ENCODE measurements at regions not wholly inside any gene's neighbourhood (a gene's known extent, or its start where the extent isn't known, plus 50 kb on each side); places are given as distances from the start of the nearest gene placed in this dataset.

DNA sequence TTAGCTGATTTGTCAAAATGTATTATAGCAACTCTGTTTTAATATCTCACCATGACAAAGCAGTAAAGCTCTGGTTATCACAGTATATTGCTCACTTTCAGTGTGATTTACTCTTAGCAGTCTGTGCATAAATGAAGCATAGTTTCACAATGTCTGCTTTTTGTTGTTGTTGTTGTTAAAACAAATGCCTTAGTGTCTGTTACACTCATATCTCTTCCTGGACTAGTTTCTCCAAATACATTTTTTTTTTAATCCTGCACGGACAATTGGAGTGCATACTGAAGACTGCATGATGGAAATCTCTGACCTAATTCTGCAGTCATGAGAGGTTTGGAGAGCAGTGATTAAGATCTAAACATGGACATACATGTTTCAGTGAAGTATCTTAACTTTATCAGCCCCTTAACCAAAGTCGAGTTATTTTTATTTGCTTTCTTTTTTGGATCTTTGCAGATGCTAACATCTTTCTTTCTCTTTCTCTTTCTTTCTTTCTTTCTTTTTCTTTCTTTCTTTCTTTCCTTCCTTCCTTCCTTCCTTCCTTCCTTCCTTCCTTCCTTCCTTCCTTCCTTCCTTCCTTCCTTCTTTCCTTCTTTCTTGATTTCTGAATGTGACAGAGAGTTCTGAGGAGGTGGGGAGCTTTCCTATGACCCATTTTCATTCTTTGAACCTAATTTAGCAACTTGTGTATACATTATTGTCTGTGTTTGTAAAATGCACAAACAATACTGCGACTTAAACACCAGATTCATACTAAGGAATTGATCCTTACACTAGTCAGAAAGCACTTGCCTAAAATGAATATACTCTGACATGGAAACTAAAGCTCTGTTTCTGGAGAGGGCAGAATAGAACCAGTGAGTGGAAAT is 161.5 kb upstream of the AGR3 start:
- CTCF ChIA-PET (ENCODE audit: low intra/inter-chr PET ratio, low total read pairs), result no interaction called here
- 92% methylated on average over 3 of the region's 3 CpGs for WGBS (ENCODE audit: low lambda C conversion rate)
- in situ Hi-C loops (cut with HindIII; ENCODE audit: extremely low pct_ligation_motif_present, low pct_unique_long_range_greater_than_20kb) (no loop called here), intact Hi-C loops (cut with micrococcal nuclease; ENCODE audit: unreplicated experiment) (no loop called here)
- Histone ChIP-seq H3K36me3 (replicated peaks in 1 of 2; ENCODE audit: control insufficient read depth in 1 of 2, insufficient read depth in 2 of 2, low read length in 2 of 2) (no peaks in the 10 kb centered on the region), H3K79me2 (ENCODE audit: insufficient read depth, low read length) (no peaks in the 10 kb centered on the region), H2AFZ (ENCODE audit: low read length) (no peak overlapping the region), H3K9me3 (ENCODE audit: low read length) (0 out of 2 replicates have a peak, but pooled peaks cover 4% of the 10 kb centered on the region), H3K9ac (ENCODE audit: insufficient read depth, low read depth, low read length) (no peak overlapping the region), H3K4me1 (ENCODE audit: insufficient read depth, low read length) (peaks cover 26% of the 10 kb centered on the region), H3K4me3 (replicated peaks in 1 of 3; ENCODE audit: insufficient read depth in 1 of 3, low read depth in 2 of 3, low read length in 3 of 3) (no peak overlapping the region), H3K27ac (ENCODE audit: extremely low read length, insufficient read depth, low read length) (no peak overlapping the region), H3K4me2 (ENCODE audit: low read depth, low read length) (no peak overlapping the region), H4K20me1 (ENCODE audit: insufficient read depth, low read length) (no peaks in the 10 kb centered on the region), H3K27me3 (ENCODE audit: control insufficient read depth in 1 of 2, insufficient read depth in 2 of 2, low read length in 2 of 2) (no peaks in the 10 kb centered on the region)
- FAIRE-seq, result no peak
- BruUV-seq (replicated peaks), result no TSS peak
- TF ChIP-seq HNRNPL (IDR thresholded peaks at IDR 0.05; ENCODE audit: low read depth, low read length) (no peak), ZFX (CRISPR knock-in tag; IDR thresholded peaks at IDR 0.05; ENCODE audit: low read depth) (no peak), ATRX (CRISPR knock-in tag; IDR thresholded peaks at IDR 0.05; ENCODE audit: borderline replicate concordance) (no peak), ZNF567 (CRISPR knock-in tag; IDR thresholded peaks at IDR 0.05; ENCODE audit: borderline replicate concordance) (no peak), KDM5B (CRISPR knock-in tag; IDR thresholded peaks at IDR 0.05; ENCODE audit: borderline replicate concordance) (no peak), FOXJ3 (CRISPR knock-in tag; IDR thresholded peaks at IDR 0.05; ENCODE audit: borderline replicate concordance) (no peak), RNF2 (conservative IDR thresholded peaks at IDR 0.05; ENCODE audit: low read depth) (no peak), ZFP36L2 (CRISPR knock-in tag; IDR thresholded peaks at IDR 0.05) (no peak)
- TF ChIP-seq, protein P1, sequence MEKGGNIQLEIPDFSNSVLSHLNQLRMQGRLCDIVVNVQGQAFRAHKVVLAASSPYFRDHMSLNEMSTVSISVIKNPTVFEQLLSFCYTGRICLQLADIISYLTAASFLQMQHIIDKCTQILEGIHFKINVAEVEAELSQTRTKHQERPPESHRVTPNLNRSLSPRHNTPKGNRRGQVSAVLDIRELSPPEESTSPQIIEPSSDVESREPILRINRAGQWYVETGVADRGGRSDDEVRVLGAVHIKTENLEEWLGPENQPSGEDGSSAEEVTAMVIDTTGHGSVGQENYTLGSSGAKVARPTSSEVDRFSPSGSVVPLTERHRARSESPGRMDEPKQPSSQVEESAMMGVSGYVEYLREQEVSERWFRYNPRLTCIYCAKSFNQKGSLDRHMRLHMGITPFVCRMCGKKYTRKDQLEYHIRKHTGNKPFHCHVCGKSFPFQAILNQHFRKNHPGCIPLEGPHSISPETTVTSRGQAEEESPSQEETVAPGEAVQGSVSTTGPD (CRISPR knock-in tag; IDR thresholded peaks at IDR 0.05), result no peak
- TF ChIP-seq, protein P2, sequence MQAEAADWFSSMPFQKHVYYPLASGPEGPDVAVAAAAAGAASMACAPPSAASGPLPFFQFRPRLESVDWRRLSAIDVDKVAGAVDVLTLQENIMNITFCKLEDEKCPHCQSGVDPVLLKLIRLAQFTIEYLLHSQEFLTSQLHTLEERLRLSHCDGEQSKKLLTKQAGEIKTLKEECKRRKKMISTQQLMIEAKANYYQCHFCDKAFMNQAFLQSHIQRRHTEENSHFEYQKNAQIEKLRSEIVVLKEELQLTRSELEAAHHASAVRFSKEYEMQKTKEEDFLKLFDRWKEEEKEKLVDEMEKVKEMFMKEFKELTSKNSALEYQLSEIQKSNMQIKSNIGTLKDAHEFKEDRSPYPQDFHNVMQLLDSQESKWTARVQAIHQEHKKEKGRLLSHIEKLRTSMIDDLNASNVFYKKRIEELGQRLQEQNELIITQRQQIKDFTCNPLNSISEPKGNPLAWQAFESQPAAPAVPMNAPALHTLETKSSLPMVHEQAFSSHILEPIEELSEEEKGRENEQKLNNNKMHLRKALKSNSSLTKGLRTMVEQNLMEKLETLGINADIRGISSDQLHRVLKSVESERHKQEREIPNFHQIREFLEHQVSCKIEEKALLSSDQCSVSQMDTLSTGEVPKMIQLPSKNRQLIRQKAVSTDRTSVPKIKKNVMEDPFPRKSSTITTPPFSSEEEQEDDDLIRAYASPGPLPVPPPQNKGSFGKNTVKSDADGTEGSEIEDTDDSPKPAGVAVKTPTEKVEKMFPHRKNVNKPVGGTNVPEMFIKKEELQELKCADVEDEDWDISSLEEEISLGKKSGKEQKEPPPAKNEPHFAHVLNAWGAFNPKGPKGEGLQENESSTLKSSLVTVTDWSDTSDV (CRISPR knock-in tag; IDR thresholded peaks at IDR 0.05), result no peak
- POLR2A ChIA-PET, result no interaction called here
- no peak for DNase-seq (ENCODE audit: low spot score)
- ATAC-seq, result no peak

All from HepG2 (cell line).